ENCODE measurements at regions not wholly inside any gene's neighbourhood (a gene's known extent, or its start where the extent isn't known, plus 50 kb on each side); places are given as distances from the start of the nearest gene placed in this dataset.

GRCh38 chr6:150697515-150697914, 97.8 kb downstream of the PLEKHG1 start:
- Histone ChIP-seq H3K27ac (no peak overlapping the region), H3K4me3 (no peak overlapping the region), H3K4me1 (peaks cover 0 to 2% (median 0%) of the 10 kb centered on the region in 4 donors), H3K36me3 (no peaks in the 10 kb centered on the region), H3K9me3 (no peaks in the 10 kb centered on the region), H3K27me3 (no peaks in the 10 kb centered on the region)
- DNase-seq (no peak), ATAC-seq (ENCODE audit: low FRiP score in 2 of 2) (peak in 1 of 2 donors; percentile 76)
- 92 to 95% methylated on average over 2 of the region's 2 CpGs for WGBS, 2 donors
- no peak for TF ChIP-seq POLR2A (IDR thresholded peaks at IDR 0.05)
- no peak for TF ChIP-seq CTCF (IDR thresholded peaks at IDR 0.05)
- no peak for TF ChIP-seq POLR2AphosphoS5 (IDR thresholded peaks at IDR 0.05)
- TF ChIP-seq EP300 (IDR thresholded peaks at IDR 0.05): no peak

- no peaks in the 10 kb centered on the region for H3K27me3 ChIP-seq
- peaks cover 0 to 4% (median 3%) of the 10 kb centered on the region in 4 donors for H3K4me1 ChIP-seq
- no peak overlapping the region for H3K27ac ChIP-seq
- ATAC-seq (ENCODE audit: low FRiP score in 2 of 2): no peak
- DNase-seq: no peak
- TF ChIP-seq POLR2AphosphoS5 (IDR thresholded peaks at IDR 0.05) (no peak), EP300 (IDR thresholded peaks at IDR 0.05) (no peak), POLR2A (IDR thresholded peaks at IDR 0.05) (no peak), CTCF (IDR thresholded peaks at IDR 0.05) (no peak)
- no peaks in the 10 kb centered on the region for H3K9me3 ChIP-seq
- no peaks in the 10 kb centered on the region for H3K36me3 ChIP-seq
- H3K4me3 ChIP-seq: no peak overlapping the region
- 70 to 76% methylated on average over 6 of the region's 6 CpGs for WGBS, 2 donors
Observed at GRCh38 chr6:150698391-150698790, 98.7 kb downstream of the PLEKHG1 start.

- H3K4me3 ChIP-seq: no peak overlapping the region
- H3K36me3 ChIP-seq: no peaks in the 10 kb centered on the region
- no peak overlapping the region for H3K27ac ChIP-seq
- peaks cover 0 to 4% (median 3%) of the 10 kb centered on the region in 4 donors for H3K4me1 ChIP-seq
- TF ChIP-seq POLR2AphosphoS5 (IDR thresholded peaks at IDR 0.05) (no peak), POLR2A (IDR thresholded peaks at IDR 0.05) (no peak), EP300 (IDR thresholded peaks at IDR 0.05) (no peak), CTCF (IDR thresholded peaks at IDR 0.05) (no peak)
- 50 to 57% methylated on average over 6 of the region's 6 CpGs for WGBS, 2 donors
- H3K27me3 ChIP-seq: no peaks in the 10 kb centered on the region
- H3K9me3 ChIP-seq: no peaks in the 10 kb centered on the region
- ATAC-seq (ENCODE audit: low FRiP score in 2 of 2) (peak in 1 of 2 donors; percentile 57), DNase-seq (no peak)
Observed at GRCh38 chr6:150702675-150703074, 103.0 kb downstream of the PLEKHG1 start.

- Histone ChIP-seq H3K4me1 (peaks cover 0 to 8% (median 4%) of the 10 kb centered on the region in 4 donors), H3K27ac (no peak overlapping the region), H3K36me3 (no peaks in the 10 kb centered on the region), H3K27me3 (no peaks in the 10 kb centered on the region), H3K4me3 (no peak overlapping the region), H3K9me3 (no peaks in the 10 kb centered on the region)
- WGBS, 2 donors: 90 to 91% methylated on average over 6 of the region's 6 CpGs
- TF ChIP-seq CTCF (IDR thresholded peaks at IDR 0.05): no peak
- no peak for TF ChIP-seq EP300 (IDR thresholded peaks at IDR 0.05)
- TF ChIP-seq POLR2AphosphoS5 (IDR thresholded peaks at IDR 0.05): no peak
- no peak for TF ChIP-seq POLR2A (IDR thresholded peaks at IDR 0.05)
- ATAC-seq (ENCODE audit: low FRiP score in 2 of 2) (no peak), DNase-seq (no peak)
Observed at GRCh38 chr6:150704447-150705192, 104.9 kb downstream of the PLEKHG1 start.

- 83 to 84% methylated on average over 9 of the region's 9 CpGs for WGBS, 2 donors
- H3K36me3 ChIP-seq: no peaks in the 10 kb centered on the region
- no peak for ATAC-seq (ENCODE audit: low FRiP score in 2 of 2)
Observed at GRCh38 chr6:150705392-150705791, 105.7 kb downstream of the PLEKHG1 start.

More at GRCh38 chr6:150705392-150705791, 105.7 kb downstream of the PLEKHG1 start:
- Histone ChIP-seq H3K27ac (no peak overlapping the region), H3K27me3 (no peaks in the 10 kb centered on the region), H3K9me3 (no peaks in the 10 kb centered on the region), H3K4me1 (peaks cover 0 to 8% (median 4%) of the 10 kb centered on the region in 4 donors), H3K4me3 (no peak overlapping the region)
- TF ChIP-seq CTCF (IDR thresholded peaks at IDR 0.05) (no peak), POLR2AphosphoS5 (IDR thresholded peaks at IDR 0.05) (no peak), EP300 (IDR thresholded peaks at IDR 0.05) (no peak), POLR2A (IDR thresholded peaks at IDR 0.05) (no peak)
- peak in 1 of 2 donors; percentile 57 for DNase-seq
